Activated B cell treated with CpG ODN at 0.5 μM for 24 hours (primary cell): ENCODE measurements at regions not wholly inside any gene's neighbourhood (a gene's known extent, or its start where the extent isn't known, plus 50 kb on each side); places are given as distances from the start of the nearest gene placed in this dataset.

ENCODE experiments used
- ATAC-seq: fragments of 200-7000 bp; cut with Tn5 transposase; one replicate; pipeline ENCODE4 v1.10.0; 2021; ENCODE audit warnings: low read depth, mild to moderate bottlenecking, moderate library complexity
- CTCF ChIA-PET: fragments of 350-600 bp; sonication (Branson Sonifier 250); formaldehyde crosslinking; loops from one replicate; lab custom pipeline; 2021; ENCODE audit warnings: antibody characterized with exemption; lab: Charles Lee
- POLR2A ChIA-PET: fragments of 350-600 bp; sonication (Branson Sonifier 250); formaldehyde crosslinking; loops from one replicate; lab custom pipeline; 2021; ENCODE audit warnings: antibody characterized with exemption; lab: Charles Lee
- DNase-seq: peaks from one replicate; pipeline ENCODE4 v3.0.0; 2022
- H3K27ac Mint-ChIP-seq: one replicate; pipeline ENCODE4 v1.8.0; 2020; ENCODE audit warnings: mixed read lengths
- H3K27me3 Mint-ChIP-seq: one replicate; pipeline ENCODE4 v1.8.0; 2021; ENCODE audit warnings: mixed read lengths
- H3K36me3 Mint-ChIP-seq: one replicate; pipeline ENCODE4 v1.8.0; 2021; ENCODE audit warnings: low read depth, mixed read lengths
- H3K4me1 Mint-ChIP-seq: one replicate; pipeline ENCODE4 v1.8.0; 2021; ENCODE audit warnings: mixed read lengths
- H3K4me3 Mint-ChIP-seq: one replicate; pipeline ENCODE4 v1.8.0; 2020; ENCODE audit warnings: mild to moderate bottlenecking, mixed read lengths
- H3K9me3 Mint-ChIP-seq: one replicate; pipeline ENCODE4 v1.8.0; 2020; ENCODE audit warnings: mixed read lengths
- intact Hi-C: fragments of 100-400 bp; cut with micrococcal nuclease; formaldehyde crosslinking; loops from one replicate; pipeline ENCODE4 v1.15.1; 2024
- TF ChIP-seq, protein P1 (sequence below): fragments of 200-600 bp; IDR thresholded peaks from one replicate; pipeline ENCODE4 v1.8.0; 2022; ENCODE audit warnings: antibody characterized with exemption, mild to moderate bottlenecking

DNA sequence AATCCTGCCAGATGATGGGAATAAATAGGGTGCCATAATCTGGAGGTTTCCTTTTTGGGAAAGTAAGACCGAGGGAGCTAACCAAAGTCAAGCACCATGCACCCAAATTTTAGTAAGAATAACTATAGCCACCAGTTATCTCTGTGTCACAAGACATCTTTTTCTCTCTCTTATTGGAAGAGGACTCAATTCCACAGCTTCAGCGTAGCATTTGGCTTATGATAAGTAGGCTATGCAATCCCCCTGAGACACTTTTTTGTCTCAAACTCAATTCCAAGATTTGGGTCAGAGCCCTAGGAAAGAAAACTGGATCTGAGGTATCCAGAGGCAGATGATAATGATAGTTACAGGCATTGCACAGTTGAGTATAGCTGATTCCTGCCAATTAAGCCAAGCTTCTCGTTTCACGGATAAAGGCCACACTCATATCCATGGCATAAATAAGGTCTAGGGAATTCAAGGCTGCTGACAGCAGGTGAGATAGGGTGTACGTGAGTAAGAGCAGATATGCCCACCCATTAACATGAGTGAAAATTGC, 425.2 kb upstream of the CNTNAP2 start:
- intact Hi-C loops, result no loop called here
- Mint-ChIP-seq H3K36me3 (no peaks in the 10 kb centered on the region), H3K27me3 (no peaks in the 10 kb centered on the region), H3K9me3 (peaks cover under 1% of the 10 kb centered on the region), H3K27ac (no peak overlapping the region), H3K4me1 (no peaks in the 10 kb centered on the region), H3K4me3 (no peak overlapping the region)
- TF ChIP-seq, protein P1, sequence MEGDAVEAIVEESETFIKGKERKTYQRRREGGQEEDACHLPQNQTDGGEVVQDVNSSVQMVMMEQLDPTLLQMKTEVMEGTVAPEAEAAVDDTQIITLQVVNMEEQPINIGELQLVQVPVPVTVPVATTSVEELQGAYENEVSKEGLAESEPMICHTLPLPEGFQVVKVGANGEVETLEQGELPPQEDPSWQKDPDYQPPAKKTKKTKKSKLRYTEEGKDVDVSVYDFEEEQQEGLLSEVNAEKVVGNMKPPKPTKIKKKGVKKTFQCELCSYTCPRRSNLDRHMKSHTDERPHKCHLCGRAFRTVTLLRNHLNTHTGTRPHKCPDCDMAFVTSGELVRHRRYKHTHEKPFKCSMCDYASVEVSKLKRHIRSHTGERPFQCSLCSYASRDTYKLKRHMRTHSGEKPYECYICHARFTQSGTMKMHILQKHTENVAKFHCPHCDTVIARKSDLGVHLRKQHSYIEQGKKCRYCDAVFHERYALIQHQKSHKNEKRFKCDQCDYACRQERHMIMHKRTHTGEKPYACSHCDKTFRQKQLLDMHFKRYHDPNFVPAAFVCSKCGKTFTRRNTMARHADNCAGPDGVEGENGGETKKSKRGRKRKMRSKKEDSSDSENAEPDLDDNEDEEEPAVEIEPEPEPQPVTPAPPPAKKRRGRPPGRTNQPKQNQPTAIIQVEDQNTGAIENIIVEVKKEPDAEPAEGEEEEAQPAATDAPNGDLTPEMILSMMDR, result no peak
- DNase-seq, result no peak
- ChIA-PET CTCF (no interaction called here), POLR2A (no interaction called here)
- ATAC-seq, result no peak

GRCh38 chr7:145681646-145682045, 435.0 kb upstream of the CNTNAP2 start:
- H3K27ac Mint-ChIP-seq, result no peak overlapping the region
- intact Hi-C loops, result no loop called here
- H3K9me3 Mint-ChIP-seq, result peaks cover 2% of the 10 kb centered on the region
- no peaks in the 10 kb centered on the region for H3K36me3 Mint-ChIP-seq
- DNase-seq, result no peak
- ChIA-PET POLR2A (no interaction called here), CTCF (no interaction called here)
- no peak overlapping the region for H3K4me3 Mint-ChIP-seq
- no peaks in the 10 kb centered on the region for H3K4me1 Mint-ChIP-seq
- TF ChIP-seq, protein P1, result no peak
- ATAC-seq, result no peak
- no peaks in the 10 kb centered on the region for H3K27me3 Mint-ChIP-seq

- ATAC-seq, result no peak
- no peaks in the 10 kb centered on the region for H3K27me3 Mint-ChIP-seq
- ChIA-PET POLR2A (no interaction called here), CTCF (no interaction called here)
- intact Hi-C loops, result no loop called here
- no peaks in the 10 kb centered on the region for H3K4me1 Mint-ChIP-seq
- no peaks in the 10 kb centered on the region for H3K36me3 Mint-ChIP-seq
- no peak overlapping the region for H3K27ac Mint-ChIP-seq
- no peak overlapping the region for H3K4me3 Mint-ChIP-seq
- H3K9me3 Mint-ChIP-seq, result peaks cover 2% of the 10 kb centered on the region
- DNase-seq, result no peak
- TF ChIP-seq, protein P1, result no peak
These were observed 435.4 kb upstream of the CNTNAP2 start for GRCh38 chr7:145681159-145681558.

DNA sequence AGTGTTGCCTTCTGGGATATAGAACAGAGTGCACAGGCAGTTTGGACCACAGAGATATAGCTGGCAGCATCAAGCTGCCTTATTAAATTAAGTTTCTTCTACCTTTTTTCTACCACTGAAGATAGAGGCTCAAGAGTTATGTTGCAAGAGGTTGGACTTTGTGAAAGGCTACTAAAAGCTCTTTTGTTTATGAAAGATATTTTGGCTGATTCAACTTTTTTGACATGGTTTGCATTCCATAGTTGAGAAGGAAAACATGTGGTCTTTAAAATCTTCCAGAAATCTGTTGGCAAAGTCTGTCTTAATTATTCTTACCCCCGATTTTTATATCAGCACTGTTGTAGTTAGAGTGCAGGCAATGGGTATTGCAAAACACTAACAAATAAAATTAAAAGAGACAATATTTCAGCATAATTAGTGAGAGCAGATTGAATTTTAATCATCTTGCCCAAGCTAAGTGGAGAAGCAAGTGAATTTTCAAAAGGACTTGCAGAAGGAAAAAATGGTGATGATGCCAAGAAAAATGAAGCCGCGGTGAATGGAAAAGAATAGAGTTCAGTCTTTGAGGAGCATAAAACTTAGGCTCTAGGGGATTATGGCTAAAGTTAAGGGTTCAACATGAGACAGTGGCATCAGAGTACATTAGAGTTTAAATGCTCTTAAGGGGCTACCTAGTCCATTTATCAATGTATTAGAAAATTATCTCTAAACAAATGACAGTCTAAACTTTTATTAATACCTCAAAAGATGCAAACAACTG, 450.9 kb upstream of the CNTNAP2 start:
- Mint-ChIP-seq H3K9me3 (peaks cover 4% of the 10 kb centered on the region), H3K27ac (no peak overlapping the region), H3K27me3 (no peaks in the 10 kb centered on the region), H3K4me1 (no peaks in the 10 kb centered on the region), H3K4me3 (no peak overlapping the region), H3K36me3 (no peaks in the 10 kb centered on the region)
- ATAC-seq (no peak), DNase-seq (no peak)
- TF ChIP-seq, protein P1, result no peak
- intact Hi-C loops, result no loop called here
- ChIA-PET CTCF (no interaction called here), POLR2A (no interaction called here)

DNA sequence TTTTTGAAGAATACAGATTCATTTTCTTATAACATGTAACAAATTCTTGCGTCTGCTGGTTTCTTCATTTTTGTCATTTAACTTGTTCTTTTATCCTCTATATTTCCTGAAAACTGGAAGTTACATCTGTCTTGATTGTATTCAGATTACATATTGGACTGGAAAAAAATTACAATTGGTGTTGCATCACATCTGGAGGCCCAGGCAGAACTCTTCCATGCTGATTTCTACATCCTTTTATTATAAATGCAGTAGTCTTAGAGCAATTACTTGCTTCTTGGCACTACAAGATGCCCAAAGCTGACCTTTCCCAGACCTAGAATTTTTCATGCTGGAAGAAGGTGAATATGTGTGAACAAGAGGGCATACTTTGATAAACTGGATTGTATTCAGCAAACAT, 460.9 kb upstream of the CNTNAP2 start:
- ATAC-seq, result no peak
- H3K9me3 Mint-ChIP-seq, result no peaks in the 10 kb centered on the region
- TF ChIP-seq, protein P1, result no peak
- H3K4me1 Mint-ChIP-seq, result no peaks in the 10 kb centered on the region
- no peak overlapping the region for H3K4me3 Mint-ChIP-seq
- no peaks in the 10 kb centered on the region for H3K27me3 Mint-ChIP-seq
- CTCF ChIA-PET, result no interaction called here
- no peaks in the 10 kb centered on the region for H3K36me3 Mint-ChIP-seq
- DNase-seq, result no peak
- H3K27ac Mint-ChIP-seq, result no peak overlapping the region
- POLR2A ChIA-PET, result no interaction called here
- intact Hi-C loops, result no loop called here
